HepG2 (cell line): ENCODE measurements at regions not wholly inside any gene's neighbourhood (a gene's known extent, or its start where the extent isn't known, plus 50 kb on each side); places are given as distances from the start of the nearest gene placed in this dataset.

Experiments used
- ATAC-seq: fragments of 200-7000 bp; cut with Tn5 transposase; 3 replicates; pipeline ENCODE4 v1.9.1; 2020; ENCODE audit warnings: mild to moderate bottlenecking, moderate library complexity
- BruUV-seq: library from RNA; stranded (reverse); fragments of 400-500 nt; replicated peaks from 2 replicates; lab custom pipeline; 2021; lab: Mats Ljungman, UMichigan
- CTCF ChIA-PET: fragments of 300-600 bp; formaldehyde crosslinking; extraction: SDS; loops from one replicate; lab custom pipeline; 2021; ENCODE audit warnings: low total read pairs, inconsistent platforms, low intra/inter-chr PET ratio; lab: Yijun Ruan, JAX
- POLR2A ChIA-PET: fragments of 350-600 bp; sonication (Branson Sonifier 250); formaldehyde crosslinking; loops from one replicate; lab custom pipeline; 2020; ENCODE audit warnings: antibody characterized with exemption, inconsistent platforms; lab: Yijun Ruan, JAX
- DNase-seq: peaks from one replicate; pipeline ENCODE4 v3.0.0-alpha.2; 2015; ENCODE audit warnings: low spot score
- FAIRE-seq: peaks from 3 replicates; lab custom pipeline; 2011; peaks lifted over from hg19 to GRCh38; lab: Jason Lieb, UNC
- H2AFZ ChIP-seq: one replicate; pipeline ENCODE4 v1.6.1; 2011; ENCODE audit warnings: low read length, inconsistent platforms
- H3K27ac ChIP-seq: fragments of 300-600 bp; 3 replicates; pipeline ENCODE4 v1.8.0; 2011; ENCODE audit warnings: mixed run types, mild to moderate bottlenecking, mixed read lengths, low read length, inconsistent platforms; ENCODE audit not compliant: insufficient read depth; ENCODE audit errors: extremely low read length
- H3K27me3 ChIP-seq, 2 experiments: fragments of 200-600 bp in 1 of 2; 2 replicates in 1 of 2; 3 replicates in 1 of 2; pipeline versions ENCODE4 v1.6.0 to v1.8.0; 2011; ENCODE audit warnings: low read length in 2 of 2, mild to moderate bottlenecking in 2 of 2, moderate library complexity in 2 of 2, inconsistent platforms in 1 of 2; ENCODE audit not compliant: insufficient read depth in 2 of 2, control insufficient read depth in 1 of 2
- H3K36me3 ChIP-seq, 2 experiments: fragments of 200-600 bp in 1 of 2; replicated peaks in 1 of 2; 2 replicates in 1 of 2; 3 replicates in 1 of 2; pipeline versions ENCODE4 v1.5.1 to v1.8.0; 2011; ENCODE audit warnings: low read length in 2 of 2, inconsistent platforms in 1 of 2; ENCODE audit not compliant: insufficient read depth in 2 of 2, control insufficient read depth in 1 of 2
- H3K4me1 ChIP-seq: 2 replicates; pipeline ENCODE4 v1.5.1; 2012; ENCODE audit warnings: low read length, inconsistent platforms; ENCODE audit not compliant: insufficient read depth
- H3K4me2 ChIP-seq: 2 replicates; pipeline ENCODE4 v1.6.0; 2011; ENCODE audit warnings: low read depth, low read length, inconsistent platforms
- H3K4me3 ChIP-seq, 3 experiments: fragments of 200-600 bp in 1 of 3; sonication (generic), shearing (Covaris generic) in 1 of 3; replicated peaks in 1 of 3; 2 replicates each; pipeline ENCODE4 v1.5.1; 2011 to 2016; ENCODE audit warnings: low read length in 3 of 3, inconsistent platforms in 2 of 3, low read depth in 2 of 3, mild to moderate bottlenecking in 2 of 3, control low read depth in 1 of 3, mixed read lengths in 1 of 3; ENCODE audit not compliant: insufficient read depth in 1 of 3
- H3K79me2 ChIP-seq: one replicate; pipeline ENCODE4 v1.6.1; 2011; ENCODE audit warnings: low read length, inconsistent platforms; ENCODE audit not compliant: insufficient read depth
- H3K9ac ChIP-seq: 2 replicates; pipeline ENCODE4 v1.6.0; 2011; ENCODE audit warnings: mild to moderate bottlenecking, low read depth, low read length, inconsistent platforms; ENCODE audit not compliant: insufficient read depth
- H3K9me3 ChIP-seq: 2 replicates; pipeline ENCODE4 v1.5.1; 2012; ENCODE audit warnings: mild to moderate bottlenecking, low read length
- H4K20me1 ChIP-seq: 2 replicates; pipeline ENCODE4 v1.6.0; 2011; ENCODE audit warnings: inconsistent platforms, mild to moderate bottlenecking, low read length, moderate library complexity; ENCODE audit not compliant: insufficient read depth
- AHR ChIP-seq: IDR thresholded peaks from 2 replicates; pipeline ENCODE4 v1.6.1; 2018; ENCODE audit warnings: missing genetic modification reagents, missing compliant biosample characterization
- ARID2 ChIP-seq: sonication (generic); formaldehyde crosslinking; IDR thresholded peaks from 2 replicates; pipeline ENCODE4 v1.8.1; 2022; ENCODE audit warnings: mild to moderate bottlenecking, missing genetic modification reagents, borderline replicate concordance
- CEBPG ChIP-seq: IDR thresholded peaks from 2 replicates; pipeline ENCODE4 v1.6.1; 2016
- GFI1 ChIP-seq: sonication (generic); formaldehyde crosslinking; IDR thresholded peaks from 2 replicates; pipeline ENCODE4 v1.5.0; 2020; ENCODE audit warnings: missing genetic modification reagents, mild to moderate bottlenecking, borderline replicate concordance
- IKZF1 ChIP-seq: fragments of 450-650 bp; IDR thresholded peaks from 2 replicates; pipeline ENCODE4 v1.7.1; 2016
- KDM3A ChIP-seq: IDR thresholded peaks from 2 replicates; pipeline ENCODE4 v1.6.1; 2018; ENCODE audit warnings: low read depth, missing compliant biosample characterization
- NFATC3 ChIP-seq: sonication (generic); formaldehyde crosslinking; IDR thresholded peaks from 2 replicates; pipeline ENCODE4 v1.5.1; 2020; ENCODE audit warnings: mild to moderate bottlenecking, missing genetic modification reagents
- RXRA ChIP-seq: sonication (generic); formaldehyde crosslinking; IDR thresholded peaks from 2 replicates; pipeline ENCODE4 v1.5.1; 2020; ENCODE audit warnings: missing genetic modification reagents
- YEATS2 ChIP-seq: sonication (generic); formaldehyde crosslinking; IDR thresholded peaks from 2 replicates; pipeline ENCODE4 v1.4.0; 2020; ENCODE audit warnings: missing genetic modification reagents, borderline replicate concordance
- ZMYM3 ChIP-seq: sonication (generic); formaldehyde crosslinking; IDR thresholded peaks from 2 replicates; pipeline ENCODE4 v1.5.1; 2020; ENCODE audit warnings: mild to moderate bottlenecking, missing genetic modification reagents
- ZNF264 ChIP-seq: sonication (generic); formaldehyde crosslinking; IDR thresholded peaks from 2 replicates; pipeline ENCODE4 v1.4.0; 2020; ENCODE audit warnings: missing genetic modification reagents
- ZNF451 ChIP-seq: sonication (generic); formaldehyde crosslinking; IDR thresholded peaks from 2 replicates; pipeline ENCODE4 v1.5.0; 2020; ENCODE audit warnings: mild to moderate bottlenecking, missing genetic modification reagents
- ZNF616 ChIP-seq: sonication (generic); formaldehyde crosslinking; IDR thresholded peaks from 2 replicates; pipeline ENCODE4 v1.5.0; 2020; ENCODE audit warnings: low read depth, mild to moderate bottlenecking, missing genetic modification reagents
- ZNF788 ChIP-seq: sonication (generic); formaldehyde crosslinking; IDR thresholded peaks from 2 replicates; pipeline ENCODE4 v1.5.0; 2020; ENCODE audit warnings: mild to moderate bottlenecking, missing genetic modification reagents, borderline replicate concordance
- ZSCAN31 ChIP-seq: sonication (generic); formaldehyde crosslinking; IDR thresholded peaks from 2 replicates; pipeline ENCODE4 v1.5.0; 2020; ENCODE audit warnings: low read depth, mild to moderate bottlenecking, missing genetic modification reagents
- WGBS: methylation state at CpG from one replicate; pipeline ENCODE4 v1.1.6; 2017; ENCODE audit warnings: low lambda C conversion rate; 5-methylcytosine and 5-hydroxymethylcytosine counted together
- in situ Hi-C: cut with HindIII; loops from 2 replicates; pipeline ENCODE4 v1.10.0; 2017; ENCODE audit warnings: low pct_unique_long_range_greater_than_20kb; ENCODE audit not compliant: extremely low pct_ligation_motif_present
- intact Hi-C: fragments of 100-400 bp; cut with micrococcal nuclease; formaldehyde crosslinking; loops from one replicate; pipeline ENCODE4 v1.10.0; 2022; ENCODE audit not compliant: unreplicated experiment
- TF ChIP-seq, protein P1 (sequence below): sonication (generic); formaldehyde crosslinking; conservative IDR thresholded peaks from 2 replicates; pipeline ENCODE4 v1.4.0; 2020; ENCODE audit warnings: missing genetic modification reagents

DNA sequence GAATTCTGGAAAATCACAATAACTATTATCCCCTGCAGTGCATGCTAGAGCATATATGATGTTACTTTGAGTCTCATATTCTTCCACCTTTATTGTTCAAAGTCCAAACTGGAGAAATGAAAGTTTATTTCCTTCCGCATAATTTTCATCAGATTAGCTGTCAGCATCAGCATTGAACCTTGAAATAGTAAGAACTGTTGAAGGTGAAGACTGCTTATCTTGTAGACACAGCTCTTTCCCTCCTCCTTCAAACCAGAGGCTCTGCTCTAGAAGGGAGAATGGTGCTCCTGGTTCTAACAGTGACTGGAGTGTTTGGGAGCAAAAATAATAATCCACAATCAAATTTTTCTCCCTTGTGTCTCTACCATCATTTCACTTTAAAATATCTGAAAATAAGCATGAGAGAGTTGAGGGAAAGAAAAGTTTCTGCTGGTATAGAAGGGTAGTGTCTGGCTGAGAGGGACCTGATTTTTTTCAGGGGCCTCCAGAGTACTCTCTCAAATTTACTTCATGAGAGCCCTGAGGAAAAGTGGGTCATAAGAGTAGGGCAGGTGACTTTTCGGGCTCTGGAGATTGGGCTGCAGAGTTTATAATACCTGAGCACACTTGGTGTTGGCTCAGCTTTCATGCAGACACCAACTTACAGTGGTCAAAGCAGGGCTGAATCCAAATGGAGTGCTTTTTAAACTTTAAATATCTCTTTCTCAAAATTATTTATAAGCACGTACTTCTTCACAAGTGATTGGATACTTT, 170.4 kb downstream of the ZDHHC21 start:
- TF ChIP-seq CEBPG (no peak), NFATC3 (no peak), ARID2 (CRISPR knock-in tag) (no peak), ZNF451 (CRISPR knock-in tag) (no peak), ZNF616 (CRISPR knock-in tag) (no peak), KDM3A (CRISPR knock-in tag) (no peak), AHR (CRISPR knock-in tag) (no peak), YEATS2 (no peak), ZNF264 (CRISPR knock-in tag) (no peak), IKZF1 (no peak), ZNF788 (CRISPR knock-in tag) (no peak), RXRA (no peak), ZSCAN31 (CRISPR knock-in tag) (no peak), ZMYM3 (CRISPR knock-in tag) (no peak), GFI1 (no peak)
- TF ChIP-seq, protein P1, sequence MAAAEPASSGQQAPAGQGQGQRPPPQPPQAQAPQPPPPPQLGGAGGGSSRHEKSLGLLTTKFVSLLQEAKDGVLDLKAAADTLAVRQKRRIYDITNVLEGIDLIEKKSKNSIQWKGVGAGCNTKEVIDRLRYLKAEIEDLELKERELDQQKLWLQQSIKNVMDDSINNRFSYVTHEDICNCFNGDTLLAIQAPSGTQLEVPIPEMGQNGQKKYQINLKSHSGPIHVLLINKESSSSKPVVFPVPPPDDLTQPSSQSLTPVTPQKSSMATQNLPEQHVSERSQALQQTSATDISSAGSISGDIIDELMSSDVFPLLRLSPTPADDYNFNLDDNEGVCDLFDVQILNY (CRISPR knock-in tag), result no peak
- no TSS peak for BruUV-seq
- DNase-seq (no peak), FAIRE-seq (no peak), ATAC-seq (no peak)
- intact Hi-C loops (no loop called here), in situ Hi-C loops (no loop called here)
- CTCF ChIA-PET, result no interaction called here
- Histone ChIP-seq H3K27ac (no peak overlapping the region), H2AFZ (no peak overlapping the region), H4K20me1 (no peaks in the 10 kb centered on the region), H3K9me3 (no peaks in the 10 kb centered on the region), H3K4me1 (no peaks in the 10 kb centered on the region), H3K9ac (no peak overlapping the region), H3K79me2 (no peaks in the 10 kb centered on the region), H3K4me3 (no peak overlapping the region), H3K4me2 (no peak overlapping the region), H3K27me3 (no peaks in the 10 kb centered on the region), H3K36me3 (no peaks in the 10 kb centered on the region)
- POLR2A ChIA-PET, result no interaction called here
- 63% methylated on average over 3 of the region's 3 CpGs for whole genome bisulfite sequencing
